ENCODE measurements at regions not wholly inside any gene's neighbourhood (a gene's known extent, or its start where the extent isn't known, plus 50 kb on each side); places are given as distances from the start of the nearest gene placed in this dataset.

DNA sequence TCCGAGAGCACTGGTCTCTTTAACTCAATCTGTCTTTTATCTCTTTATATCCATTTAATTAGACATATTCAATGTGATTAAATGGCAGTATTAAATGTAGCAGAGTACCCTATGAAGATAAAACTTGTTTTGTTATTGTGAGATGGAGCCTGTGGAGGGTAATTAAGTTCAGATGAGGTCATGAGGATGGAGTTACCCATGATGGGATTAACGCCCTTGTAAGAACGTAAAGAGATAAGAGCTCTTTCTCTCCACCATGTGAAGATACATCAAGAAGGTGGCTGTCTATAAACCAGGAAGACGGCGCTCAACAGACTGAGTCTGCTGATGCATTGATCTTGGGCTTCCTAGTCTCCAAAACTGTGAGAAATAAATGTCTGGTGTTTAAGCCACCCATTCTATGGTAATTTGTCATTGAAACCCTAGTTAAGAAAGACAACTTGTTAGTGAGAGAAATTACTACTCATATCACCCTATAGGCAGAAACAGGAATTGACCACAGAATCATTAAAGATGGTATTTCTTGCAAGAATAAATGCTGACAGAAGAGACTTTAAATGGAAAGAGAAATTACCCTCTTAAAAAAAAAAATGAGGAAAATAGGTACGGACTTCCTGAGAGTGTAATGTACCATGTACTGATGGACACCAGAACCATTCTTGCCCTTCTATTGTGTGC lies 738.7 kb upstream of the CHAC2 start:
- TF ChIP-seq, protein P1, sequence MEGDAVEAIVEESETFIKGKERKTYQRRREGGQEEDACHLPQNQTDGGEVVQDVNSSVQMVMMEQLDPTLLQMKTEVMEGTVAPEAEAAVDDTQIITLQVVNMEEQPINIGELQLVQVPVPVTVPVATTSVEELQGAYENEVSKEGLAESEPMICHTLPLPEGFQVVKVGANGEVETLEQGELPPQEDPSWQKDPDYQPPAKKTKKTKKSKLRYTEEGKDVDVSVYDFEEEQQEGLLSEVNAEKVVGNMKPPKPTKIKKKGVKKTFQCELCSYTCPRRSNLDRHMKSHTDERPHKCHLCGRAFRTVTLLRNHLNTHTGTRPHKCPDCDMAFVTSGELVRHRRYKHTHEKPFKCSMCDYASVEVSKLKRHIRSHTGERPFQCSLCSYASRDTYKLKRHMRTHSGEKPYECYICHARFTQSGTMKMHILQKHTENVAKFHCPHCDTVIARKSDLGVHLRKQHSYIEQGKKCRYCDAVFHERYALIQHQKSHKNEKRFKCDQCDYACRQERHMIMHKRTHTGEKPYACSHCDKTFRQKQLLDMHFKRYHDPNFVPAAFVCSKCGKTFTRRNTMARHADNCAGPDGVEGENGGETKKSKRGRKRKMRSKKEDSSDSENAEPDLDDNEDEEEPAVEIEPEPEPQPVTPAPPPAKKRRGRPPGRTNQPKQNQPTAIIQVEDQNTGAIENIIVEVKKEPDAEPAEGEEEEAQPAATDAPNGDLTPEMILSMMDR (IDR thresholded peaks at IDR 0.05): no peak
- TF ChIP-seq POLR2A (IDR thresholded peaks at IDR 0.05): no peak
